ENCODE measurements at regions not wholly inside any gene's neighbourhood (a gene's known extent, or its start where the extent isn't known, plus 50 kb on each side); places are given as distances from the start of the nearest gene placed in this dataset.

GRCh38 chr5:68057191-68057590, 158.4 kb upstream of the PIK3R1 start:
- H3K9me3 Mint-ChIP-seq, result peaks cover 7 to 11% of the 10 kb centered on the region in 2 experiments; a peak in 4 of 5 replicates
- no CpG with 5 or more reads among the region's 4 CpGs for WGBS (ENCODE audit: extremely low coverage, insufficient read length, low lambda C conversion rate)
- no peaks in the 10 kb centered on the region for H3K27me3 Mint-ChIP-seq (ENCODE audit: low read depth)

More at GRCh38 chr5:68057191-68057590, 158.4 kb upstream of the PIK3R1 start:
- H2BK15ac ChIP-seq (ENCODE audit: low read depth, low read length), result no peak overlapping the region
- H3K27me3 ChIP-seq (ENCODE audit: insufficient read depth, low read length), result no peaks in the 10 kb centered on the region
- no peaks in the 10 kb centered on the region for H3K4me1 ChIP-seq (ENCODE audit: insufficient read depth, low read length)
- H4K20me1 ChIP-seq (ENCODE audit: control insufficient read depth, insufficient read depth, insufficient read length), result no peaks in the 10 kb centered on the region
- H2BK12ac ChIP-seq (ENCODE audit: insufficient read length, low read depth, low read length), result no peak overlapping the region
- H2BK5ac ChIP-seq (ENCODE audit: insufficient read length, low read length), result no peak overlapping the region
- H3K14ac ChIP-seq (ENCODE audit: insufficient read depth, low read length), result no peak overlapping the region
- no peak overlapping the region for H3K4ac ChIP-seq (ENCODE audit: low read depth, low read length)
- no peak overlapping the region for H2AFZ ChIP-seq (ENCODE audit: low read length)
- no peak overlapping the region for H4K91ac ChIP-seq (ENCODE audit: insufficient read length, low read depth, low read length)
- no peaks in the 10 kb centered on the region for H3K23me2 ChIP-seq (ENCODE audit: insufficient read length, low read depth, low read length, poor library complexity, severe bottlenecking)
- no peaks in the 10 kb centered on the region for H3K79me2 ChIP-seq (ENCODE audit: insufficient read depth, low read length)
- Mint-ChIP-seq H3K4me1 (peaks cover 6 to 7% of the 10 kb centered on the region in 2 experiments), H3K36me3 (ENCODE audit: insufficient read depth in 1 of 3, low read depth in 3 of 3) (peaks cover 0 to 4% (median 0%) of the 10 kb centered on the region in 3 experiments; a peak in 2 of 7 replicates), H3K27ac (no peak overlapping the region), H3K4me3 (no peak overlapping the region)
- H2AK5ac ChIP-seq (ENCODE audit: insufficient read length, low read length), result no peak overlapping the region
- no peaks in the 10 kb centered on the region for H3K79me1 ChIP-seq (ENCODE audit: insufficient read depth, low read depth, low read length, poor library complexity, severe bottlenecking)
- H3K4me2 ChIP-seq (ENCODE audit: insufficient read depth, insufficient read length, low read length), result no peak overlapping the region
- H2BK120ac ChIP-seq (ENCODE audit: low read depth, low read length, poor library complexity, severe bottlenecking), result no peak overlapping the region
- no peak overlapping the region for H3K27ac ChIP-seq (ENCODE audit: insufficient read length, low read depth, low read length)
- H3K18ac ChIP-seq (ENCODE audit: insufficient read length, low read depth, low read length), result no peak overlapping the region
- H3K56ac ChIP-seq (ENCODE audit: insufficient read length, low read depth, low read length), result no peak overlapping the region
- TF ChIP-seq CTCF (conservative IDR thresholded peaks at IDR 0.05), result no peak
- no peak for DNase-seq
- H4K5ac ChIP-seq (ENCODE audit: insufficient read length, low read depth, low read length), result no peak overlapping the region
- H3T11ph ChIP-seq (ENCODE audit: low read length), result no peak overlapping the region
- H3K9ac ChIP-seq (ENCODE audit: extremely low read depth, insufficient read length, low read length), result no peak overlapping the region
- no peak overlapping the region for H2BK20ac ChIP-seq (ENCODE audit: low read depth, low read length, poor library complexity, severe bottlenecking)
- no peaks in the 10 kb centered on the region for H3K9me3 ChIP-seq (ENCODE audit: control insufficient read depth, low read depth, low read length)
- no peak overlapping the region for H3K23ac ChIP-seq (ENCODE audit: insufficient read length, low read depth, low read length)
- H4K8ac ChIP-seq (replicated peaks; ENCODE audit: insufficient read length, low read depth, low read length), result no peak overlapping the region
